Upper lobe of left lung (tissue), 6 donors: ENCODE measurements at regions not wholly inside any gene's neighbourhood (a gene's known extent, or its start where the extent isn't known, plus 50 kb on each side); places are given as distances from the start of the nearest gene placed in this dataset.

ENCODE experiments used
- ATAC-seq, 2 donors: fragments of 200-7000 bp; cut with Tn5 transposase; one replicate each; pipeline ENCODE4 v1.9.1; 2022; ENCODE audit warnings: mild to moderate bottlenecking in 2 of 2, moderate library complexity in 2 of 2; ENCODE audit not compliant: low FRiP score in 2 of 2
- DNase-seq, 2 donors: peaks; one replicate each; pipeline ENCODE4 v3.0.0-alpha.2; 2019 to 2020
- H3K27ac ChIP-seq, 4 donors: fragments of 200-600 bp; sonication (generic); one replicate each; pipeline ENCODE4 v1.5.1; 2016 to 2019
- H3K27me3 ChIP-seq, 4 donors: fragments of 200-600 bp; sonication (generic); one replicate each; pipeline ENCODE4 v1.5.1; 2017 to 2019
- H3K36me3 ChIP-seq, 4 donors: fragments of 200-600 bp; sonication (generic); one replicate each; pipeline ENCODE4 v1.5.1; 2016 to 2019
- H3K4me1 ChIP-seq, 4 donors: fragments of 200-600 bp; sonication (generic); one replicate each; pipeline ENCODE4 v1.5.1; 2018 to 2019
- H3K4me3 ChIP-seq, 4 donors: fragments of 200-600 bp; sonication (generic); one replicate each; pipeline ENCODE4 v1.5.1; 2017 to 2019; ENCODE audit warnings: mild to moderate bottlenecking in 2 of 4, moderate library complexity in 1 of 4
- H3K9me3 ChIP-seq, 4 donors: fragments of 200-600 bp; sonication (generic); one replicate each; pipeline ENCODE4 v1.5.1; 2018 to 2019
- EP300 ChIP-seq, 4 donors: sonication (generic); formaldehyde crosslinking; IDR thresholded peaks; one replicate each; pipeline ENCODE4 v1.5.1; 2017; ENCODE audit warnings: antibody characterized with exemption in 4 of 4, control low read depth in 2 of 4
- POLR2A ChIP-seq, 4 donors: fragments of 450-650 bp; IDR thresholded peaks; one replicate each; pipeline ENCODE4 v1.5.1; 2016 to 2017; ENCODE audit warnings: antibody characterized with exemption in 4 of 4, mild to moderate bottlenecking in 2 of 4
- POLR2AphosphoS5 ChIP-seq, 2 donors: sonication (generic); formaldehyde crosslinking; IDR thresholded peaks; one replicate each; pipeline ENCODE4 v1.5.1; 2017; ENCODE audit warnings: antibody characterized with exemption in 2 of 2
- WGBS, 2 donors: methylation state at CpG; one replicate each; pipeline ENCODE4 v1.1.5; 2017 to 2018; 5-methylcytosine and 5-hydroxymethylcytosine counted together
- TF ChIP-seq, protein P1 (sequence below), 6 experiments: fragments of 450-650 bp in 4 of 6; fragments of 200-600 bp in 2 of 6; sonication (generic) in 2 of 6; IDR thresholded peaks; one replicate each; pipeline ENCODE4 v1.5.1; 2016 to 2019; ENCODE audit warnings: antibody characterized with exemption in 6 of 6
- donor health status: DM: no; HTN: no; CAD: no; lungs with moderate emphysema.
- donor health status: DM: no; HTN: yes; CAD: no; lungs with severe emphysema.

DNA sequence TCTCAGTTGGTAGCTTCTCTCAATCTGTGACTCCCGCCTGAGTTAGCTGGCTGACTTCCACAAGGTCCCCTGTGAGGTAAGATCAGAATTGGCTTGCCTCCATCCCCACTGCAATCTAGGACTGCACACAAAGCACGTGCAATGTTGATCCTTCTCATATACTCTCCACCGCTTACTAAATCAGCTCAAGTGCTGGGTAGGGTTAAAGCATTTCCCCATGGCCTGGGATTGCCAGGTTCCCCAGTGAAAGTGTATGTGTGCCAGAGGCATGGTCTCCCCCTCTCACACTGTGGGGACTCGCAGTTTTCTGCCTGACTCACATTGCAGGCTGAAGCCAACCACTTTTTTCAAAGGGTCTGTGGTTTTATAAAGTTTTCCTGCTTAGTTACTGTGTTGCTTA is 886.9 kb downstream of the FAM133A start:
- no peak overlapping the region for H3K27ac ChIP-seq
- no peaks in the 10 kb centered on the region for H3K36me3 ChIP-seq
- peaks cover 0 to 5% (median 0%) of the 10 kb centered on the region in 4 donors for H3K9me3 ChIP-seq
- ATAC-seq, result peak in 1 of 2 donors; percentile 22
- no peaks in the 10 kb centered on the region for H3K4me1 ChIP-seq
- H3K4me3 ChIP-seq, result no peak overlapping the region
- no peaks in the 10 kb centered on the region for H3K27me3 ChIP-seq
- 65% methylated on average over 4 of the region's 4 CpGs for WGBS, 2 donors
- no peak for TF ChIP-seq POLR2A (IDR thresholded peaks at IDR 0.05)
- no peak for TF ChIP-seq EP300 (IDR thresholded peaks at IDR 0.05)
- no peak for TF ChIP-seq POLR2AphosphoS5 (IDR thresholded peaks at IDR 0.05)
- TF ChIP-seq, protein P1, sequence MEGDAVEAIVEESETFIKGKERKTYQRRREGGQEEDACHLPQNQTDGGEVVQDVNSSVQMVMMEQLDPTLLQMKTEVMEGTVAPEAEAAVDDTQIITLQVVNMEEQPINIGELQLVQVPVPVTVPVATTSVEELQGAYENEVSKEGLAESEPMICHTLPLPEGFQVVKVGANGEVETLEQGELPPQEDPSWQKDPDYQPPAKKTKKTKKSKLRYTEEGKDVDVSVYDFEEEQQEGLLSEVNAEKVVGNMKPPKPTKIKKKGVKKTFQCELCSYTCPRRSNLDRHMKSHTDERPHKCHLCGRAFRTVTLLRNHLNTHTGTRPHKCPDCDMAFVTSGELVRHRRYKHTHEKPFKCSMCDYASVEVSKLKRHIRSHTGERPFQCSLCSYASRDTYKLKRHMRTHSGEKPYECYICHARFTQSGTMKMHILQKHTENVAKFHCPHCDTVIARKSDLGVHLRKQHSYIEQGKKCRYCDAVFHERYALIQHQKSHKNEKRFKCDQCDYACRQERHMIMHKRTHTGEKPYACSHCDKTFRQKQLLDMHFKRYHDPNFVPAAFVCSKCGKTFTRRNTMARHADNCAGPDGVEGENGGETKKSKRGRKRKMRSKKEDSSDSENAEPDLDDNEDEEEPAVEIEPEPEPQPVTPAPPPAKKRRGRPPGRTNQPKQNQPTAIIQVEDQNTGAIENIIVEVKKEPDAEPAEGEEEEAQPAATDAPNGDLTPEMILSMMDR (IDR thresholded peaks at IDR 0.05), result no peak
- DNase-seq, result no peak

DNA sequence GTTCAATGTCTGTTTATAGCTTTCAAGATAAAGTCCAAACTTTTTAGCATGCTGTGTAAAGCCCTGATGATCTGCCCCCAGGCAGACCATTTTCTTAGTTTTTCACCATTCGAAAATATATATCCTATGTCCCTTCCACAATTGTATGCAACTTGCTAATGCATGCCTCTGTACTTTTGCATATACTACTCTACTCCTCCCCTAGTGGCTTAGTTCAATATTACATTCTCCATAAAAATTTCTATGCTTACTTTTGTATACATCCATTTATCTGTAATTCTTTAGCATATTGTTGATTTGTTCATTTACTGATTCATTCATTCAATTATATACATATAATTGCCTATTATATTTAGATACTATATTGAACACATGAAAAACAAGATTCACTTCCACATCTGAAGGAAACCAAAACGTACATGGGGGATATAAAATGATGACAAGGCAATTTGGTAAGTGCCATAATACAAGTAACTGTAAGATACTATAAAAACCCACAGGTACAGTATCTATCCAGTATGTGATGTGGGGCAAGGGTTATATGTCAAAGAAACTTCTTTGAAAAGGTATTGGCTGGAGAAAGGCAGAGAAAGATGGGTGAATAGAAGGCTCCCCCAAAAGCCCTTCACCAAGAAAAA is 902.5 kb downstream of the FAM133A start:
- no peak overlapping the region for H3K27ac ChIP-seq
- no peak for ATAC-seq
- H3K4me3 ChIP-seq, result no peak overlapping the region
- H3K9me3 ChIP-seq, result no peaks in the 10 kb centered on the region
- no peaks in the 10 kb centered on the region for H3K27me3 ChIP-seq
- DNase-seq, result no peak
- TF ChIP-seq, protein P1 (IDR thresholded peaks at IDR 0.05), result peak in 2 of 6 experiments; percentile 13 to 32
- no peak for TF ChIP-seq POLR2AphosphoS5 (IDR thresholded peaks at IDR 0.05)
- H3K36me3 ChIP-seq, result no peaks in the 10 kb centered on the region
- 55 to 60% methylated on average over 2 of the region's 2 CpGs for WGBS, 2 donors
- H3K4me1 ChIP-seq, result no peaks in the 10 kb centered on the region

DNA sequence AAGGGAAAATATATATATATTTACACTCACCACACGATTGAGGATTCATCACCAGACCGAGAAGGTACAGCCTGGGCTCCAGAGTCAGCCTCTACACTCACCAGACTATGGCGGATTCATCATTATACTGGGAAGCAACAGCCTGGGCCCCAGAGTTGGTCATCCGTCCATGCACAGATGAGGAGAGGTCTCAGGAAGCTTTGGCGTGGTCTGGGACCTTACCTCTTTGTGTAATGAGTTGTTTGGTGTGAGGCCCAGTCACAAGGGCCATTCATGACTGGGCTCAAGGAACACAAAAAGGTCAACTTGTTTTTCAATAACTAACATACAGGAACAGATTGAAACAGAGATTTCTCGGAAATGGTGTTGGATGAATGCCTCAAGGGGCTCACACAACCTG is 926.1 kb downstream of the FAM133A start:
- DNase-seq, result peak in 1 of 2 donors; percentile 80
- Histone ChIP-seq H3K27ac (peak overlapping the region in 3 of 4 donors; percentile 15 to 19 (median 18)), H3K4me3 (peak overlapping the region in 3 of 4 donors; percentile 25 to 30 (median 29)), H3K27me3 (no peaks in the 10 kb centered on the region), H3K4me1 (no peaks in the 10 kb centered on the region), H3K36me3 (no peaks in the 10 kb centered on the region), H3K9me3 (no peaks in the 10 kb centered on the region)
- TF ChIP-seq POLR2AphosphoS5 (IDR thresholded peaks at IDR 0.05) (peak in 1 of 2 donors; percentile 55), EP300 (IDR thresholded peaks at IDR 0.05) (peak in 2 of 4 donors; percentile 18 to 79), POLR2A (IDR thresholded peaks at IDR 0.05) (peak in 1 of 4 donors; percentile 56)
- TF ChIP-seq, protein P1 (IDR thresholded peaks at IDR 0.05), result no peak
- 67 to 70% methylated on average over 4 to 6 of the region's 6 CpGs for WGBS, 2 donors
- ATAC-seq, result peak in 1 of 2 donors; percentile 86

DNA sequence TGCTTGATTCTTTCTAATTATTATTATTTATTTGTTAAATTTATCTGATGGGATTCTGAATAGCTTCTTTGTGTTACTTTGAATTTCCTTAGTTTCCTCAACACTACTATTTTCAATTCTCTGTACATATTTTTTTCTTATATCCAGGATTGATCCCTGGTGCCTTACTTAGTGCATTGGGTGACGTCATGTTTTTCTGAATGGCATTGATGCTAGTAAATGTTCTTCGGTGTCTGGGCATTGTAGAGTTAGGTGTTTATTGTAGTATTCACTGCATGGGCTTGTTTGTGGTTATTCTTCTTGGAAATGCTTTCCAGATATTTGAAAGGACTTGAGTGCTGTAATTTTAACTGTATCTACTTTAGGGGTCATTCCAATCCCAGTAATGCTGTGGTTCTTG is 938.1 kb downstream of the FAM133A start:
- no peak overlapping the region for H3K27ac ChIP-seq
- DNase-seq (no peak), ATAC-seq (no peak)
- no peaks in the 10 kb centered on the region for H3K9me3 ChIP-seq
- H3K36me3 ChIP-seq, result no peaks in the 10 kb centered on the region
- no peaks in the 10 kb centered on the region for H3K4me1 ChIP-seq
- TF ChIP-seq, protein P1 (IDR thresholded peaks at IDR 0.05), result no peak
- TF ChIP-seq POLR2AphosphoS5 (IDR thresholded peaks at IDR 0.05) (no peak), EP300 (IDR thresholded peaks at IDR 0.05) (no peak), POLR2A (IDR thresholded peaks at IDR 0.05) (no peak)
- WGBS, 2 donors, result 79 to 91% methylated on average over 2 of the region's 2 CpGs
- H3K27me3 ChIP-seq, result no peaks in the 10 kb centered on the region
- H3K4me3 ChIP-seq, result no peak overlapping the region

DNA sequence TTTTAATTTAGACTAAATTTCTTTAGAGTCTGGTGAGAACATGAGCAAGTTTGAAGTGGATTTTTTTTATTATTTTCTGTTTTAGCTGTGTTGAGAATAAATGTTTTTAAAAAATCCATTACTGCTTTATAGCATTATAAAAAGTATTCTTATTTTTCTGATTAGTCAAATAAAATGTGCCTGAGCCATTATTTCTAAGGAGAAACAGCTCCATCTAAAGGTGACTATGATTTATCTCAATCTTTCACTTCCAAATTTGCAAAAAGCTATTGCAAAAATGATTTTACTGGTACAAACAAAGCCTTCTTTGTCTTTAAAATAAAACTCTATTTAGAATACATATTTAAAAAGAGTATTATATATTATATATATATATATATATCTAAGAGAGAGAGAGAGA is 959.2 kb downstream of the FAM133A start:
- Histone ChIP-seq H3K36me3 (no peaks in the 10 kb centered on the region), H3K27ac (no peak overlapping the region), H3K4me1 (no peaks in the 10 kb centered on the region), H3K9me3 (peaks cover 0 to 17% (median 3%) of the 10 kb centered on the region in 4 donors), H3K27me3 (no peaks in the 10 kb centered on the region), H3K4me3 (no peak overlapping the region)
- DNase-seq, result no peak
- TF ChIP-seq POLR2AphosphoS5 (IDR thresholded peaks at IDR 0.05) (no peak), EP300 (IDR thresholded peaks at IDR 0.05) (no peak), POLR2A (IDR thresholded peaks at IDR 0.05) (no peak)
- TF ChIP-seq, protein P1 (IDR thresholded peaks at IDR 0.05), result no peak
- no peak for ATAC-seq
